ENCODE measurements at regions not wholly inside any gene's neighbourhood (a gene's known extent, or its start where the extent isn't known, plus 50 kb on each side); places are given as distances from the start of the nearest gene placed in this dataset.
"Not testable (repeated sequence)": the region's sequence is repeated elsewhere in the genome, so short reads cannot be mapped to it uniquely, and the experiment has no call there.

- not testable (repeated sequence) for H3K4me3 ChIP-seq
These were observed 53.6 kb downstream of the SRGAP2 start for GRCh38 chr1:206256935-206257334.

GRCh38 chr1:206261473-206261872, 58.1 kb downstream of the SRGAP2 start:
- H3K4me3 ChIP-seq, H3K27ac ChIP-seq: not testable (repeated sequence)

More at GRCh38 chr1:206256935-206257334, 53.6 kb downstream of the SRGAP2 start:
- H3K27ac ChIP-seq: not testable (repeated sequence)

GRCh38 chr1:206262424-206262823, 59.1 kb downstream of the SRGAP2 start:
- H3K4me3 ChIP-seq, H3K27ac ChIP-seq: not testable (repeated sequence)

GRCh38 chr1:206264916-206265315, 61.6 kb downstream of the SRGAP2 start:
- H3K27ac ChIP-seq, H3K4me3 ChIP-seq: not testable (repeated sequence)

- H3K4me3 ChIP-seq, H3K27ac ChIP-seq: not testable (repeated sequence)
These were observed 67.8 kb downstream of the SRGAP2 start for GRCh38 chr1:206271153-206271552.

GRCh38 chr1:206273104-206273503, 69.8 kb downstream of the SRGAP2 start:
- H3K4me3 ChIP-seq, H3K27ac ChIP-seq: not testable (repeated sequence)

GRCh38 chr1:206276143-206276542, 72.8 kb downstream of the SRGAP2 start:
- not testable (repeated sequence) for H3K4me3 ChIP-seq, H3K27ac ChIP-seq

- not testable (repeated sequence) for H3K4me3 ChIP-seq, H3K27ac ChIP-seq
These were observed 75.3 kb downstream of the SRGAP2 start for GRCh38 chr1:206278683-206279082.

- H3K27ac ChIP-seq, H3K4me3 ChIP-seq: not testable (repeated sequence)
These were observed 77.3 kb downstream of the SRGAP2 start for GRCh38 chr1:206280683-206281082.

- H3K27ac ChIP-seq, H3K4me3 ChIP-seq: not testable (repeated sequence)
These were observed 78.7 kb downstream of the SRGAP2 start for GRCh38 chr1:206281912-206282654.

GRCh38 chr1:206285024-206285960, 82.0 kb downstream of the SRGAP2 start:
- H3K4me3 ChIP-seq, H3K27ac ChIP-seq: not testable (repeated sequence)

- not testable (repeated sequence) for H3K4me3 ChIP-seq, H3K27ac ChIP-seq
These were observed 84.4 kb downstream of the SRGAP2 start for GRCh38 chr1:206287759-206288158.

GRCh38 chr1:206288453-206288852, 85.1 kb downstream of the SRGAP2 start:
- H3K27ac ChIP-seq, H3K4me3 ChIP-seq: not testable (repeated sequence)

GRCh38 chr1:206297145-206298031, 94.0 kb downstream of the SRGAP2 start:
- not testable (repeated sequence) for H3K27ac ChIP-seq, H3K4me3 ChIP-seq

- H3K4me3 ChIP-seq, H3K27ac ChIP-seq: not testable (repeated sequence)
These were observed 94.7 kb downstream of the SRGAP2 start for GRCh38 chr1:206298032-206298392.

- not testable (repeated sequence) for H3K27ac ChIP-seq, H3K4me3 ChIP-seq
These were observed 95.9 kb downstream of the SRGAP2 start for GRCh38 chr1:206299181-206299791.

- not testable (repeated sequence) for H3K27ac ChIP-seq
These were observed 96.6 kb downstream of the SRGAP2 start for GRCh38 chr1:206299942-206300341.

GRCh38 chr1:206302056-206302455, 98.7 kb downstream of the SRGAP2 start:
- H3K4me3 ChIP-seq, H3K27ac ChIP-seq: not testable (repeated sequence)

More at GRCh38 chr1:206299942-206300341, 96.6 kb downstream of the SRGAP2 start:
- H3K4me3 ChIP-seq: not testable (repeated sequence)

- not testable (repeated sequence) for H3K27ac ChIP-seq, H3K4me3 ChIP-seq
These were observed 104.1 kb downstream of the SRGAP2 start for GRCh38 chr1:206307442-206307841.
